SK-N-SH treated with all-trans-retinoic acid at 6 μM for 48 hours (cell line): ENCODE measurements at regions not wholly inside any gene's neighbourhood (a gene's known extent, or its start where the extent isn't known, plus 50 kb on each side); places are given as distances from the start of the nearest gene placed in this dataset.
"Not testable (repeated sequence)": the region's sequence is repeated elsewhere in the genome, so short reads cannot be mapped to it uniquely, and the experiment has no call there.

Experiments used
- ATAC-seq: fragments of 200-7000 bp; cut with Tn5 transposase; 3 replicates; pipeline ENCODE4 v1.9.1; 2020; ENCODE audit warnings: mild to moderate bottlenecking, moderate library complexity
- ARNTL ChIP-seq: fragments of 450-650 bp; formaldehyde crosslinking; IDR thresholded peaks from 2 replicates; pipeline ENCODE4 v1.5.0; 2020; ENCODE audit warnings: low read depth, mild to moderate bottlenecking, moderate library complexity, borderline replicate concordance
- BACH2 ChIP-seq: fragments of 250-450 bp; sonication (Bioruptor Pico); IDR thresholded peaks from 2 replicates; pipeline ENCODE4 v1.9.0; 2021; ENCODE audit warnings: mild to moderate bottlenecking, borderline replicate concordance
- CREB5 ChIP-seq: fragments of 250-450 bp; sonication (Bioruptor Pico); IDR thresholded peaks from 2 replicates; pipeline ENCODE4 v1.5.1; 2020; ENCODE audit warnings: low read depth, mild to moderate bottlenecking, moderate library complexity
- CSDC2 ChIP-seq: fragments of 250-450 bp; sonication (Bioruptor Pico); IDR thresholded peaks from 2 replicates; pipeline ENCODE4 v1.5.0; 2020; ENCODE audit warnings: mild to moderate bottlenecking, moderate library complexity
- CSRNP3 ChIP-seq: fragments of 250-450 bp; sonication (Bioruptor Pico); IDR thresholded peaks from 2 replicates; pipeline ENCODE4 v1.5.1; 2021; ENCODE audit warnings: mild to moderate bottlenecking, moderate library complexity
- ESRRG ChIP-seq: fragments of 250-450 bp; sonication (Bioruptor Pico); IDR thresholded peaks from 2 replicates; pipeline ENCODE4 v1.6.1; 2021; ENCODE audit warnings: mild to moderate bottlenecking
- GLIS3 ChIP-seq: fragments of 250-450 bp; sonication (Bioruptor Pico); IDR thresholded peaks from 2 replicates; pipeline ENCODE4 v1.5.0; 2020; ENCODE audit warnings: mild to moderate bottlenecking, moderate library complexity
- ISL1 ChIP-seq: fragments of 250-450 bp; sonication (Bioruptor Pico); IDR thresholded peaks from 2 replicates; pipeline ENCODE4 v2.1.2; 2022; ENCODE audit warnings: mild to moderate bottlenecking, moderate library complexity
- OSR1 ChIP-seq: fragments of 250-450 bp; sonication (Bioruptor Pico); IDR thresholded peaks from 2 replicates; pipeline ENCODE4 v1.8.0; 2022; ENCODE audit warnings: moderate library complexity, mild to moderate bottlenecking, inconsistent platforms
- POU6F1 ChIP-seq: fragments of 250-450 bp; sonication (Bioruptor Pico); IDR thresholded peaks from 2 replicates; pipeline ENCODE4 v1.8.0; 2021; ENCODE audit warnings: low read depth, mild to moderate bottlenecking, moderate library complexity, borderline replicate concordance
- PPARA ChIP-seq: fragments of 250-450 bp; sonication (Bioruptor Pico); IDR thresholded peaks from 2 replicates; pipeline ENCODE4 v1.5.0; 2020; ENCODE audit warnings: mild to moderate bottlenecking, borderline replicate concordance
- RARB ChIP-seq: fragments of 250-450 bp; sonication (Bioruptor Pico); IDR thresholded peaks from 2 replicates; pipeline ENCODE4 v1.8.0; 2021; ENCODE audit warnings: mild to moderate bottlenecking, moderate library complexity
- SNAI2 ChIP-seq: fragments of 250-450 bp; sonication (Bioruptor Pico); IDR thresholded peaks from 2 replicates; pipeline ENCODE4 v1.5.0; 2020; ENCODE audit warnings: mild to moderate bottlenecking, moderate library complexity
- TCF4 ChIP-seq: fragments of 250-450 bp; sonication (Bioruptor Pico); IDR thresholded peaks from 2 replicates; pipeline ENCODE4 v1.8.0; 2021; ENCODE audit warnings: mild to moderate bottlenecking, moderate library complexity, borderline replicate concordance
- TOX ChIP-seq: fragments of 250-450 bp; sonication (Bioruptor Pico); IDR thresholded peaks from 2 replicates; pipeline ENCODE4 v1.8.0; 2021; ENCODE audit warnings: mild to moderate bottlenecking, moderate library complexity, borderline replicate concordance
- TSHZ2 ChIP-seq: fragments of 250-450 bp; sonication (Bioruptor Pico); IDR thresholded peaks from 2 replicates; pipeline ENCODE4 v1.5.0; 2020; ENCODE audit warnings: mild to moderate bottlenecking, moderate library complexity
- ZC3H10 ChIP-seq: fragments of 250-450 bp; sonication (Bioruptor Pico); IDR thresholded peaks from 2 replicates; pipeline ENCODE4 v1.5.1; 2021; ENCODE audit warnings: mild to moderate bottlenecking, moderate library complexity
- ZFP3 ChIP-seq: fragments of 250-450 bp; sonication (Bioruptor Pico); IDR thresholded peaks from 2 replicates; pipeline ENCODE4 v1.5.0; 2020; ENCODE audit warnings: mild to moderate bottlenecking, moderate library complexity
- ZFP30 ChIP-seq: fragments of 450-650 bp; formaldehyde crosslinking; IDR thresholded peaks from 2 replicates; pipeline ENCODE4 v1.5.0; 2022; ENCODE audit warnings: mild to moderate bottlenecking, moderate library complexity
- ZNF565 ChIP-seq: fragments of 450-650 bp; formaldehyde crosslinking; conservative IDR thresholded peaks from 2 replicates; pipeline ENCODE4 v1.5.0; 2020; ENCODE audit warnings: low read depth, mild to moderate bottlenecking, moderate library complexity
- ZNF70 ChIP-seq: fragments of 450-650 bp; formaldehyde crosslinking; IDR thresholded peaks from 2 replicates; pipeline ENCODE4 v1.5.0; 2020; ENCODE audit warnings: mild to moderate bottlenecking, moderate library complexity
- ZNF8 ChIP-seq: fragments of 450-650 bp; formaldehyde crosslinking; IDR thresholded peaks from 2 replicates; pipeline ENCODE4 v1.5.0; 2020; ENCODE audit warnings: mild to moderate bottlenecking, moderate library complexity

GRCh38 chr3:162729686-162730085, 1233.1 kb downstream of the OTOL1 start:
- ATAC-seq: no peak
- TF ChIP-seq POU6F1 (no peak), SNAI2 (CRISPR knock-in tag) (no peak), CREB5 (CRISPR knock-in tag) (no peak), OSR1 (CRISPR knock-in tag) (no peak), GLIS3 (CRISPR knock-in tag) (no peak), TOX (no peak), CSRNP3 (CRISPR knock-in tag) (no peak), ARNTL (CRISPR knock-in tag) (no peak), TCF4 (CRISPR knock-in tag) (no peak), ZNF70 (CRISPR knock-in tag) (no peak), TSHZ2 (CRISPR knock-in tag) (no peak), CSDC2 (CRISPR knock-in tag) (no peak), ESRRG (CRISPR knock-in tag) (no peak)
- TF ChIP-seq, all 23 proteins: peak for 0

GRCh38 chr3:162731961-162732360, 1235.4 kb downstream of the OTOL1 start:
- ATAC-seq: not testable (repeated sequence)

- TF ChIP-seq ZC3H10 (no peak), BACH2 (CRISPR knock-in tag) (no peak), ZFP30 (CRISPR knock-in tag) (no peak), ZFP3 (CRISPR knock-in tag) (no peak), ZNF565 (no peak), OSR1 (CRISPR knock-in tag) (no peak), CSRNP3 (CRISPR knock-in tag) (no peak), TSHZ2 (CRISPR knock-in tag) (no peak), TOX (no peak), CSDC2 (CRISPR knock-in tag) (no peak), TCF4 (CRISPR knock-in tag) (no peak), PPARA (CRISPR knock-in tag) (no peak), CREB5 (CRISPR knock-in tag) (no peak), RARB (CRISPR knock-in tag) (no peak), ZNF70 (CRISPR knock-in tag) (no peak), ZNF8 (CRISPR knock-in tag) (no peak), ESRRG (CRISPR knock-in tag) (no peak), ISL1 (CRISPR knock-in tag) (no peak), SNAI2 (CRISPR knock-in tag) (no peak), GLIS3 (CRISPR knock-in tag) (no peak)
- no peak for ATAC-seq
Observed at GRCh38 chr3:162738784-162739183, 1242.2 kb downstream of the OTOL1 start.
